K562 (cell line): ENCODE measurements at regions not wholly inside any gene's neighbourhood (a gene's known extent, or its start where the extent isn't known, plus 50 kb on each side); places are given as distances from the start of the nearest gene placed in this dataset.

Source experiments
- ATAC-seq: fragments of 200-7000 bp; cut with Tn5 transposase; 3 replicates; pipeline ENCODE4 v1.9.1; 2020; ENCODE audit warnings: moderate library complexity
- BruUV-seq: library from RNA; stranded (reverse); fragments of 400-500 nt; replicated peaks from 2 replicates; lab custom pipeline; 2021; lab: Mats Ljungman, UMichigan
- CTCF ChIA-PET: fragments of 300-600 bp; formaldehyde crosslinking; extraction: SDS; loops from one replicate; lab custom pipeline; 2021; ENCODE audit warnings: low intra/inter-chr PET ratio; lab: Yijun Ruan, JAX
- POLR2A ChIA-PET: fragments of 300-600, 350-650 bp; sonication (Branson Sonifier 250); formaldehyde crosslinking; extraction: SDS; loops from one replicate; lab custom pipeline; 2021; ENCODE audit warnings: antibody characterized with exemption, inconsistent platforms; lab: Yijun Ruan, JAX
- DNase-seq, 4 experiments: peaks; one replicate each; pipeline versions ENCODE4 v3.0.0 to v3.0.0-alpha.2; 2011 to 2018; ENCODE audit warnings: low spot score in 3 of 4, mixed read lengths in 3 of 4; ENCODE audit errors: extremely low read depth in 1 of 4
- FAIRE-seq: peaks from 2 replicates; lab custom pipeline; 2011; peaks lifted over from hg19 to GRCh38; lab: Jason Lieb, UNC
- H2AFZ ChIP-seq: 2 replicates; pipeline ENCODE4 v1.6.0; 2011; ENCODE audit warnings: low read depth, low read length, control low read depth, inconsistent platforms
- H3K27ac ChIP-seq: fragments of 200-600 bp; 3 replicates; pipeline ENCODE4 v1.8.0; 2011; ENCODE audit warnings: low read depth, mild to moderate bottlenecking, control low read depth, inconsistent platforms, low read length, moderate library complexity, mixed read lengths; ENCODE audit errors: extremely low read depth
- H3K27me3 ChIP-seq, 2 experiments: fragments of 300-600 bp in 1 of 2; 2 replicates in 1 of 2; 3 replicates in 1 of 2; pipeline versions ENCODE4 v1.6.0 to v1.8.0; 2011; ENCODE audit warnings: inconsistent platforms in 2 of 2, low read length in 2 of 2, mild to moderate bottlenecking in 1 of 2, mixed read lengths in 1 of 2, moderate library complexity in 1 of 2; ENCODE audit not compliant: control insufficient read depth in 2 of 2, insufficient read depth in 2 of 2
- H3K36me3 ChIP-seq: fragments of 300-600 bp; 3 replicates; pipeline ENCODE4 v1.8.0; 2011; ENCODE audit warnings: mild to moderate bottlenecking, low read length, inconsistent platforms; ENCODE audit not compliant: control insufficient read depth, insufficient read depth
- H3K4me1 ChIP-seq, 2 experiments: fragments of 200-600 bp in 1 of 2; replicated peaks in 1 of 2; 2 replicates in 1 of 2; 3 replicates in 1 of 2; pipeline versions ENCODE4 v1.5.1 to v1.8.0; 2011; ENCODE audit warnings: inconsistent platforms in 2 of 2, low read length in 2 of 2, mild to moderate bottlenecking in 1 of 2, mixed read lengths in 1 of 2, moderate library complexity in 1 of 2; ENCODE audit not compliant: control insufficient read depth in 2 of 2, insufficient read depth in 2 of 2
- H3K4me2 ChIP-seq: 2 replicates; pipeline ENCODE4 v1.6.1; 2011; ENCODE audit warnings: low read length, control low read depth, inconsistent platforms, mixed read lengths; ENCODE audit not compliant: insufficient read depth
- H3K4me3 ChIP-seq: fragments of 200-600 bp; sonication (generic), shearing (Covaris generic); 2 replicates; pipeline ENCODE4 v1.5.1; 2016; ENCODE audit warnings: control low read depth, inconsistent platforms
- H3K79me2 ChIP-seq: fragments of 200-600 bp; 3 replicates; pipeline ENCODE4 v1.8.0; 2011; ENCODE audit warnings: low read length, inconsistent platforms; ENCODE audit not compliant: control insufficient read depth, insufficient read depth
- H3K9ac ChIP-seq, 2 experiments: 2 replicates each; pipeline versions ENCODE4 v1.6.0 to v1.6.1; 2011; ENCODE audit warnings: low read depth in 2 of 2, low read length in 2 of 2, control low read depth in 1 of 2, inconsistent platforms in 1 of 2, mild to moderate bottlenecking in 1 of 2, mixed read lengths in 1 of 2; ENCODE audit not compliant: insufficient read depth in 1 of 2
- H3K9me1 ChIP-seq: one replicate; pipeline ENCODE4 v1.6.0; 2011; ENCODE audit warnings: inconsistent platforms, mild to moderate bottlenecking, low read length, moderate library complexity; ENCODE audit not compliant: control insufficient read depth, insufficient read depth
- H3K9me3 ChIP-seq: replicated peaks from 2 replicates; pipeline ENCODE4 v1.5.1; 2011; ENCODE audit warnings: low read depth, low read length, inconsistent platforms; ENCODE audit not compliant: control insufficient read depth, insufficient read depth
- H4K20me1 ChIP-seq: replicated peaks from 2 replicates; pipeline ENCODE4 v1.6.1; 2011; ENCODE audit warnings: low read length, inconsistent platforms, mixed read lengths; ENCODE audit not compliant: control insufficient read depth, insufficient read depth
- NBN ChIP-seq: fragments of 450-650 bp; IDR thresholded peaks from 2 replicates; pipeline ENCODE4 v1.6.1; 2016; ENCODE audit warnings: low read depth, mild to moderate bottlenecking
- NRF1 ChIP-seq, 2 experiments: fragments of 450-650 bp; IDR thresholded peaks in 1 of 2; conservative IDR thresholded peaks in 1 of 2; 2 replicates each; pipeline ENCODE4 v1.6.1; 2014; ENCODE audit warnings: mild to moderate bottlenecking in 2 of 2
- PATZ1 ChIP-seq: fragments of 250-450 bp; sonication (Bioruptor Pico); IDR thresholded peaks from 2 replicates; pipeline ENCODE4 v1.5.0; 2020; ENCODE audit warnings: mild to moderate bottlenecking, borderline replicate concordance
- SLC30A9 ChIP-seq: fragments of 250-450 bp; sonication (Bioruptor Pico); IDR thresholded peaks from 2 replicates; pipeline ENCODE4 v1.8.0; 2022; ENCODE audit warnings: mild to moderate bottlenecking, moderate library complexity
- USF1 ChIP-seq: sonication (generic); formaldehyde crosslinking; IDR thresholded peaks from 2 replicates; pipeline ENCODE4 v1.9.0; 2022; ENCODE audit warnings: mild to moderate bottlenecking, missing genetic modification reagents
- ZNF224 ChIP-seq: sonication (generic); formaldehyde crosslinking; IDR thresholded peaks from 2 replicates; pipeline ENCODE4 v1.8.0; 2022; ENCODE audit warnings: mild to moderate bottlenecking, missing genetic modification reagents
- WGBS: fragments of 100-300 bp; shearing (Covaris generic); methylation state at CpG from one replicate; pipeline ENCODE4 v1.1.6; 2016; ENCODE audit warnings: low coverage, mixed read lengths; ENCODE audit not compliant: insufficient coverage; ENCODE audit errors: missing lambda C conversion rate; 5-methylcytosine and 5-hydroxymethylcytosine counted together
- in situ Hi-C: fragments of 300-500 bp; cut with MboI; formaldehyde crosslinking; loops from 4 replicates; pipeline ENCODE4 v1.15.0; 2018; ENCODE audit warnings: inconsistent platforms, mixed read lengths
- intact Hi-C: fragments of 100-400 bp; cut with micrococcal nuclease; formaldehyde crosslinking; loops from 2 replicates; pipeline ENCODE4 v1.14.2; 2022
- TF ChIP-seq, protein P1 (sequence below): fragments of 250-450 bp; sonication (Bioruptor Pico); IDR thresholded peaks from 2 replicates; pipeline ENCODE4 v1.8.0; 2022; ENCODE audit warnings: moderate library complexity, mild to moderate bottlenecking, inconsistent platforms
- TF ChIP-seq, protein P2 (sequence below): fragments of 250-450 bp; sonication (Bioruptor Pico); IDR thresholded peaks from 2 replicates; pipeline ENCODE4 v1.5.0; 2021; ENCODE audit warnings: mild to moderate bottlenecking, moderate library complexity
- TF ChIP-seq, protein P3 (sequence below): sonication (generic); formaldehyde crosslinking; IDR thresholded peaks from 2 replicates; pipeline ENCODE4 v1.8.0; 2022; ENCODE audit warnings: missing genetic modification reagents, mild to moderate bottlenecking, borderline replicate concordance
- TF ChIP-seq, protein P4 (sequence below): fragments of 450-650 bp; formaldehyde crosslinking; IDR thresholded peaks from 2 replicates; pipeline ENCODE4 v1.4.0; 2020; ENCODE audit warnings: mild to moderate bottlenecking, moderate library complexity

DNA sequence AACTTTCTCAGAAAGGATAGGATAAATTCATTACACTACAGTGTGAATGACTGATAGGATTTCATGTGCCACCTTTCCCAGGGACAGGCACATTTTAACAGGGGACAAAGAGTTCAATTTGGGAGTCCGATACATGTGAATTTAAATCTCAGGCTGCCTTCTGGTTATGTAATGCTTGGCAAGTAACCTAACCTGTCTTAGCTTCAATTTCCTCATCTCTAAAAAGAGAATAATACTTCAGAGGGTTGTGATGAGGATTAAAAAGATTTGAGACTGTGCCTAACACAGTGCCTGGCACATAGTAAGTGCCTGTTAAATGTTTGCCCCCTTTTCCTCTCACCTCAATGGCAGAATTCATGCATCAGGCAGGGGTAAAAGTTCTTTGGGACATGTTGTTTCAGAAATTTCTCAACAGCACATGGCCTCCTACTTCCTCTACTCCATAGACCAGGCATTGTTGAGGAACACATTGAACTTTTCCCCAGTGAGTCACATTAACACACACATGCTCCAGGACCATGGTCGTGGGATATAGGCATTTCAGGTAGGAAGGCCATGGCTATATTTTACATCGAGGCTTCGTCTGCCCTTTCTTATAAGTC is 94.6 kb upstream of the EGFLAM start:
- no peaks in the 10 kb centered on the region for H3K9me1 ChIP-seq
- in situ Hi-C loops (no loop called here), intact Hi-C loops (no loop called here)
- ATAC-seq (no peak), DNase-seq (no peak), FAIRE-seq (no peak)
- peaks cover 13 to 26% of the 10 kb centered on the region in 2 experiments for H3K27me3 ChIP-seq
- H3K4me1 ChIP-seq, result no peaks in the 10 kb centered on the region
- H3K4me2 ChIP-seq, result no peak overlapping the region
- no peaks in the 10 kb centered on the region for H3K9me3 ChIP-seq
- no peaks in the 10 kb centered on the region for H3K79me2 ChIP-seq
- BruUV-seq, result no TSS peak
- H3K36me3 ChIP-seq, result no peaks in the 10 kb centered on the region
- WGBS, result 3% methylated on average over 4 of the region's 4 CpGs
- POLR2A ChIA-PET, result no interaction called here
- H3K9ac ChIP-seq, result no peak overlapping the region
- no peak overlapping the region for H3K4me3 ChIP-seq
- H2AFZ ChIP-seq, result no peak overlapping the region
- H3K27ac ChIP-seq, result no peak overlapping the region
- H4K20me1 ChIP-seq, result no peaks in the 10 kb centered on the region
- CTCF ChIA-PET, result no interaction called here
- TF ChIP-seq, protein P1, sequence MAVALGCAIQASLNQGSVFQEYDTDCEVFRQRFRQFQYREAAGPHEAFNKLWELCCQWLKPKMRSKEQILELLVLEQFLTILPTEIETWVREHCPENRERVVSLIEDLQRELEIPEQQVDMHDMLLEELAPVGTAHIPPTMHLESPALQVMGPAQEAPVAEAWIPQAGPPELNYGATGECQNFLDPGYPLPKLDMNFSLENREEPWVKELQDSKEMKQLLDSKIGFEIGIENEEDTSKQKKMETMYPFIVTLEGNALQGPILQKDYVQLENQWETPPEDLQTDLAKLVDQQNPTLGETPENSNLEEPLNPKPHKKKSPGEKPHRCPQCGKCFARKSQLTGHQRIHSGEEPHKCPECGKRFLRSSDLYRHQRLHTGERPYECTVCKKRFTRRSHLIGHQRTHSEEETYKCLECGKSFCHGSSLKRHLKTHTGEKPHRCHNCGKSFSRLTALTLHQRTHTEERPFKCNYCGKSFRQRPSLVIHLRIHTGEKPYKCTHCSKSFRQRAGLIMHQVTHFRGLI (CRISPR knock-in tag), result no peak
- TF ChIP-seq USF1 (no peak), SLC30A9 (CRISPR knock-in tag) (no peak), PATZ1 (CRISPR knock-in tag) (no peak), ZNF224 (no peak), NBN (no peak), NRF1 (conservative IDR thresholded peaks at IDR 0.05 in 1 of 2, IDR thresholded peaks at IDR 0.05 in 1 of 2) (no peak)
- TF ChIP-seq, protein P2, sequence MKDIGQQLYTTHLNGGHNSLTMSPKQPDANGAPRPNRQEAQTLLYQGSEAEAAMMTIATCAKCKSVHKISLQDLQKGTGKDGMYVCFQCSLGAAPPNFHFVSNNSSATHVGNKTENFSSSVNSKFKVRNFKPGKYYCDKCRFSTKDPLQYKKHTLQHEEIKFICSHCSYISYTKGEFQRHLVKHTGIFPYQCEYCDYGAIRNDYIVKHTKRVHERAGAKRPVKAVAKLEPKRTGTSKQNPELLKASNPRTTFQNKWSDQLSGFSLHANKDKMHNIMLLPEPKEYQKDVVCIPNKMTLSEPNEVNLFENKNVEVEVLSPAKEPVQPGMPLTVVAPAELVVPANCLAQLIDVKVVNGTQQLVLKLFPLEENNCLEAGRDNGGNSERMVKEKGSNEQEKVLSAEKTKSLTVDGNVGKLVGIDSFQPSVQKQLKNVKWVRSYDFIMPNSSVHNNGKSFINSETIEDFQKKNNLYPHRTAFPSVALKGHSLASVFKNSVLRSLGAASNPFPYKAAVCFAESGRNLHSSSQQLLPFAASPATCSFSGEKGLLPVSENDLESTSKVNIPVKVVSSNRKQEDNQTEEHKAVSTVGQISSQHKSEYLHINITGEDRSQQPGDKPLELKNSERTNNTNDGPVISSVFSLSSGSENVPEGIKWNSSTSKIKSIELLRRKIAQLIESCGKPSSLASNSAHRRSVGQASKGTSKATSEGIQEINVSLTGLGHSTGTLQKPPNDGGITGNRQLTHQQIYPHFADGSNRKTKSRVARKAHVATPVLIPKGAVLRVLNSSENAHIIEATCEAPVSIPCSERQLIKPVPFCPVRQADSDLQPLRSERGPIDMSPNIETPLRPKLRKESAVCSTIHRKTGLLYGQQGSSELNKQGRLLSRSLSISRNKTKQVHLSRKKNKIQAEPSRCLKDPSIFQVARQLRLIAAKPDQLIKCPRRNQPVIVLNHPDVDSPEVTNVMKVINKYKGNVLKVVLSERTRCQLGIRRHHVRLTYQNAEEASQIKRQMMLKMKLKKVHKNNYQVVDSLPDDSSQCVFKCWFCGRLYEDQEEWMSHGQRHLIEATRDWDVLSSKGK, result no peak
- TF ChIP-seq, protein P3, sequence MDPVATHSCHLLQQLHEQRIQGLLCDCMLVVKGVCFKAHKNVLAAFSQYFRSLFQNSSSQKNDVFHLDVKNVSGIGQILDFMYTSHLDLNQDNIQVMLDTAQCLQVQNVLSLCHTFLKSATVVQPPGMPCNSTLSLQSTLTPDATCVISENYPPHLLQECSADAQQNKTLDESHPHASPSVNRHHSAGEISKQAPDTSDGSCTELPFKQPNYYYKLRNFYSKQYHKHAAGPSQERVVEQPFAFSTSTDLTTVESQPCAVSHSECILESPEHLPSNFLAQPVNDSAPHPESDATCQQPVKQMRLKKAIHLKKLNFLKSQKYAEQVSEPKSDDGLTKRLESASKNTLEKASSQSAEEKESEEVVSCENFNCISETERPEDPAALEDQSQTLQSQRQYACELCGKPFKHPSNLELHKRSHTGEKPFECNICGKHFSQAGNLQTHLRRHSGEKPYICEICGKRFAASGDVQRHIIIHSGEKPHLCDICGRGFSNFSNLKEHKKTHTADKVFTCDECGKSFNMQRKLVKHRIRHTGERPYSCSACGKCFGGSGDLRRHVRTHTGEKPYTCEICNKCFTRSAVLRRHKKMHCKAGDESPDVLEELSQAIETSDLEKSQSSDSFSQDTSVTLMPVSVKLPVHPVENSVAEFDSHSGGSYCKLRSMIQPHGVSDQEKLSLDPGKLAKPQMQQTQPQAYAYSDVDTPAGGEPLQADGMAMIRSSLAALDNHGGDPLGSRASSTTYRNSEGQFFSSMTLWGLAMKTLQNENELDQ, result no peak
- TF ChIP-seq, protein P4, sequence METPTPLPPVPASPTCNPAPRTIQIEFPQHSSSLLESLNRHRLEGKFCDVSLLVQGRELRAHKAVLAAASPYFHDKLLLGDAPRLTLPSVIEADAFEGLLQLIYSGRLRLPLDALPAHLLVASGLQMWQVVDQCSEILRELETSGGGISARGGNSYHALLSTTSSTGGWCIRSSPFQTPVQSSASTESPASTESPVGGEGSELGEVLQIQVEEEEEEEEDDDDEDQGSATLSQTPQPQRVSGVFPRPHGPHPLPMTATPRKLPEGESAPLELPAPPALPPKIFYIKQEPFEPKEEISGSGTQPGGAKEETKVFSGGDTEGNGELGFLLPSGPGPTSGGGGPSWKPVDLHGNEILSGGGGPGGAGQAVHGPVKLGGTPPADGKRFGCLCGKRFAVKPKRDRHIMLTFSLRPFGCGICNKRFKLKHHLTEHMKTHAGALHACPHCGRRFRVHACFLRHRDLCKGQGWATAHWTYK (CRISPR knock-in tag), result no peak
